EH (cell line): ENCODE measurements at regions not wholly inside any gene's neighbourhood (a gene's known extent, or its start where the extent isn't known, plus 50 kb on each side); places are given as distances from the start of the nearest gene placed in this dataset.
"Not testable (repeated sequence)": the region's sequence is repeated elsewhere in the genome, so short reads cannot be mapped to it uniquely, and the experiment has no call there.

Experiments used
- DNase-seq: peaks from one replicate; pipeline ENCODE4 v3.0.0-alpha.2; 2015; ENCODE audit warnings: low read depth

DNA sequence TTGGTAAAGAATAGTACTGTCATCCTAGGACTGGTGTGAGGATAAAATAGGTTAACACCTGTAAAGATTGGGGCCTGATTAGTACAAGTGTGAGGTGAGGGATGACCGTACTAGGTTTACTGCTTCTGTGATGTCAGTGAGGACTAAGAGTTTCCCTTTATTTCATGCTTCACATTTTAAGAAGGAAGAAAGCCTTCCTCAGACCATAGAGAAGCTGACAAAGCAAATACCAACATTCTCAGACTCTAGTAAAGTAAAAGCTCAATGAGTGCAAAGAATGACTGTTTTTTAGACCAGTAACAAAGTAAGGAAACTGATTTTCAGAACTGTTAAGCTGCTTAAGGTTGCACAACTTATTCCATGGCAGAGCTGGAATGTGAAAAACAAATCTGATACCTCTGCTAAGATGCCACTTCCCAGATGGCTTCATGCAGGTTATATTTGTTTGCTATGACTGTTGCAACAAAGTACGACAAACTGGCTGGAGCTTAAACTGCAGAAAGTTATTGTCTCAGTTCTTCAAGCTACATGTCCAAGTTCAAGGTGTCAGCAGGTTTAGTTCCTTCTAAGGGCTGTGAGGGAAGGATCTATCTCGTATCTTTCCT, 354.9 kb downstream of the RSL24D1 start:
- no peak for DNase-seq

- DNase-seq, result no peak
Measured at GRCh38 chr15:54840621-54841398, 355.9 kb downstream of the RSL24D1 start.

- no peak for DNase-seq
Measured at GRCh38 chr15:54839379-54839778, 357.4 kb downstream of the RSL24D1 start.

GRCh38 chr15:54836052-54836795, 360.5 kb downstream of the RSL24D1 start:
- DNase-seq, result no peak

DNA sequence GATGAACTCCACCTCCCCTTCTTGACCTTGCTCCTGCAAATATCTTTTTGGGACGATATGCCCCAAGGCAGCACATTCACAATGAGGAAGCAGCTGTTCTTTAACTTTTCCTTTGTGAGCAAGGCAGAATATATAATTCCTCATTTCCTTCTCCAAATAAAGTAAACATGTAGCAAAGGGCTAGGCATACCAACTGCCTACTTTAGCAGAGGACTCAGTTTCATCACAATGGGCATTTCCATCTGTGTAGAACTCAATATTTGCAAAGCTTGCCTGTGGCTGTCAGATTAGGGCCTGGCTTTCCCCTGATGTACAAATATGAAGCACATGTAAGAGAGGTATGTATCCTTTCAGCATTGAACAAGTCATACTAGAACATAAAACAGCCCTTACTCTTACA, 366.9 kb downstream of the RSL24D1 start:
- DNase-seq, result no peak

DNA sequence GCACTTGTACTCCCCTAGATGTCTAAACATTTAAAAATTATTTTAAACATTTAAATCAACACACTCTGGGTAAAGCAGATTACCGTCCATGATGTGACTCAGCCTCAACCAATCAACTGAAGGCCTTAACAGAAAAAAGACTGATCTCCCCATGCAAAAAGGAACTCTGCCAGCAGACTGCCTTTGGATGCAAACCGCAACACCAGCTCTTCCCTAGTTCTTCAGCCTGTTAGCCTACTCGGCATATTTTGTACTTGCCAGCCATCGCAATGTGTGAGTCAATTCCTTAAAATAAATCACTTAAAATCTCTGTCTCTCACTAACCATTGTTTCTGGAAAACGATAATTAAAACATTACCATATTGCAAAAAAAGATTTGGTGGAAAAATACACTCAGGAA, 375.9 kb downstream of the RSL24D1 start:
- no peak for DNase-seq

- no peak for DNase-seq
Measured at GRCh38 chr15:54820098-54820497, 376.6 kb downstream of the RSL24D1 start.

- no peak for DNase-seq
Measured at GRCh38 chr15:54816401-54816800, 380.3 kb downstream of the RSL24D1 start.

- DNase-seq, result no peak
Measured at GRCh38 chr15:54815556-54815955, 381.2 kb downstream of the RSL24D1 start.

- DNase-seq, result no peak
Measured at GRCh38 chr15:54812383-54812782, 384.4 kb downstream of the RSL24D1 start.

- DNase-seq, result no peak
Measured at GRCh38 chr15:54810496-54810895, 386.2 kb downstream of the RSL24D1 start.

- DNase-seq, result no peak
Measured at GRCh38 chr15:54810031-54810430, 386.7 kb downstream of the RSL24D1 start.

- no peak for DNase-seq
Measured at GRCh38 chr15:54808321-54808720, 388.4 kb downstream of the RSL24D1 start.

GRCh38 chr15:54803987-54804386, 392.8 kb downstream of the RSL24D1 start:
- no peak for DNase-seq

- no peak for DNase-seq
Measured at GRCh38 chr15:54803134-54803808, 393.5 kb downstream of the RSL24D1 start.

DNA sequence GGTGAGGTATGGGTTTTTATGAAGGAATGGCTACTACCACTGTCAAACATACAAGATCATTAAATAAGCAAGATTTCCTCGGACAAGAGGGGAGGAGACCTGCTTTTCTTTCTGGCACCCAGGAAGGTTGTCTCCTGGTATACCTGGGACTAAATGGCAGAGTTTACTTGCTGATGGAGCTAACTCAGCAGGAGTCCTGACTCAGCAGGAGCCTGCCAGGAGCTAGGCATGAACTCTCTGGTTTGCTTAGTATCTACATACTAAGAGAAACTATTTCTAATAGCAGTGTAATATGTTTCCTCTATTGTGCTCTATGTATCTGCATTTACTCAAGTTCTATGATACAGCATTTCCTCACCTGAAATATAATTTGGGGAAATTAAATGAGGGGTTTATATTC, 404.2 kb downstream of the RSL24D1 start:
- no peak for DNase-seq

DNA sequence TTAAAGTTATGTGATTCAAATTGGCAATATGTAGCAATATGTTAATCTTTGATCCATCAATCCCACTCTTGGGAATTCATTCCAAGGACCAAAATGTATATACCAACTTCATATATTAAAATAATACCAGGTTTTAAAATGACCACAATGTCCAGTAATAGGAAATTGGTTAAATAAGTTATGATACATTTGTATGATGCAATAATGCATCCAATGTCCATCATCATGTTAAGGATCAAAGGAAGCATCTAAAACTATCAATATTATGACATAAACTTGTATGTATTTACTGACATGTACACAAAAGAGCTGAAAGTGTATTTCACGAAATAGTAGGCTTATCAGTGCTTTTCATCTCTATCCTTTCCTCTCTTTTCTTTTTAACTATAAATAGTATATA, 406.0 kb downstream of the RSL24D1 start:
- no peak for DNase-seq

DNA sequence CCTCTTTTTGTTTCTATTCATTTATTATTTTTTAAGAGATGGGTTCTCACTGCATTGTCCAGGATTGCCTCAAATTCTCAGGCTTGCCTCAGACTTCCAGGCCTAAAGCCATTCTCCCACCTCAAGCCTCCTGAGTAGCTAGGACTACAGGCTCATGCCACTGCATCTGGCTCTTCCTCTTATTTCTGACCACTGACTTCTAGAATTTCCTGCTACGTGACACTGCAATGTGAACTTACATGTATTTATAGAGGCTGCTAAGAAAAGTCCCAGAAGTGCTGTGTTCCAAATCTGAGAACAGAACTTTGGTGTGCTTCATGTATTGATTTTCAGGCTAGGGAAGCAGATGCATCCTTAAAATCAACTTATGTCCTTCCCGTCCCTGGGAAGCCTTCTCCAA, 407.4 kb downstream of the RSL24D1 start:
- no peak for DNase-seq

DNA sequence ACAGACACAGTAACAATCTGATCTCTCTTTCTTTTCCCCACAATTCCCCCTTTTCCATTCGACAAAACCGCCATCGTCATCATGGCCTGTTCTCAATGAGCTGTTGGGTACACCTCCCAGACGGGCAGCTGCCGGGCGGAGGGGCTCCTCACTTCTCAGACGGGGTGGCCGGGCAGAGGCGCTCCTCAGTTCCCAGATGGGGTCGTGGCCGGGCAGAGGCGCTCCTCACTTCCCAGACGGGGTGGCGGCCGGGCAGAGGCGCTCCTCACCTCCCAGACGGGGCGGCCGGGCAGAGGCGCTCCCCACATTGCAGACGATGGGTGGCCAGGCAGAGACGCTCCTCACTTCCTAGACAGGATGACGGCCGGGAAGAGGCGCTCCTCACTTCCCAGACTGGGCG, 415.5 kb downstream of the RSL24D1 start:
- DNase-seq, result not testable (repeated sequence)

- no peak for DNase-seq
Measured at GRCh38 chr15:54779271-54779670, 417.5 kb downstream of the RSL24D1 start.

DNA sequence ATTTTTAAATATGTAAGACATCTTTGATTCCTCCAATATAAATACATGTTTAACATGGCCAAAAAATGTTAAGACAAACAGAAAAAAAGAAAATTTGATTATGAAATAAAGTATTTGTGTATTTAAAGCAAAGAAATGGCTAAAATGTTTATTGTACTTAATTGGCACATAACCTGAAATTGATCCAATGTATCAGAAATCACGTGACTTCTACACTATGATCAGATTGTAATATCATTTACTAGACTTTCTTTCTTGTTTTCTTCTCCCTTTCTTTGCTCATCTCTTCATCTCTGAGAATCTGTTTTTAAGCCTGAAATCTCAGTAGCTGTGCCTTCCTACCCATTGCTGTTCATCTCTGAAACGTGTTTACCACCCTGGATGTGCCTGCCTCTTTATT, 420.3 kb downstream of the RSL24D1 start:
- no peak for DNase-seq

- no peak for DNase-seq
Measured at GRCh38 chr15:54772663-54773062, 424.1 kb downstream of the RSL24D1 start.

DNA sequence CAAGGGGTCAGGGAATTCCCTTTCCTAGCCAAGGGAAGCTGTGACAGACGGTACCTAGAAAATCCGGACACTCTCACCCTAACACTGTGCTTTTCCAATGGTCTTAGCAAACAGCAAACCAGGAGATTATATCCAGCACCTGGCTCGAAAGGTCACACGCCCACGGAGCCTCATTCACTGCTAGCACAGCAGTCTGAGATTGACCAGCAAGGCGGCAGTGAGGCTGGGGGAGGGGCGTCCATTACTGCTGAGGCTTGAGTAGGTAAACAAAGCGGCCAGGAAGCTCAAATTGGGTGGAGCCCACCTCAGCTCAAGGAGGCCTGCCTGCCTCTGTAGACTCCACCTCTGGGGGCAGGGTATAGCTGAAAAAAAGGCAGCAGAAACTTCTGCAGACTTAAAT, 447.3 kb downstream of the RSL24D1 start:
- DNase-seq, result not testable (repeated sequence)
